ENCODE measurements at regions not wholly inside any gene's neighbourhood (a gene's known extent, or its start where the extent isn't known, plus 50 kb on each side); places are given as distances from the start of the nearest gene placed in this dataset.

DNA sequence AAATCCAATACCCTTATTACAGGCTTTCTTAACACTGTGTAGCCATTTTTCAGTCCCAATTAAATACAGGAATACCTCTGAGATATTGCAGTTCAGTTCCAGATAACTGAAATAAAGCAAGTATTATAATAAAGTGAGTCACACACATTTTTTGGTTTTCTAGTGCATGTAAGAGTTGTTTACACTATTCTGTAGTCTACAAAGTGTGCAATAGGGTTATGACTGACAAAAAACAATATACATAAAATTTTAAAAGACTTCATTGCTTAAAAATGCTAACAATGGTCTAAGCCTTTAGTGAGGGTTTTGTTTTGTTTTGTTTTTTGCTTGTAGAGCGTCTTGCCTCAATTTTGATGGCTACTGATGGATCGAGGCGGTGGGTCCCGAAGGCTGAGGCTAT lies 434.4 kb upstream of the NBEA start:
- H3K79me2 ChIP-seq, result no peaks in the 10 kb centered on the region
- H3K36me3 ChIP-seq (ENCODE audit: control insufficient read depth, insufficient read depth, low read length), result no peaks in the 10 kb centered on the region
- H3K4me1 ChIP-seq, result no peaks in the 10 kb centered on the region
- TF ChIP-seq, protein P1, sequence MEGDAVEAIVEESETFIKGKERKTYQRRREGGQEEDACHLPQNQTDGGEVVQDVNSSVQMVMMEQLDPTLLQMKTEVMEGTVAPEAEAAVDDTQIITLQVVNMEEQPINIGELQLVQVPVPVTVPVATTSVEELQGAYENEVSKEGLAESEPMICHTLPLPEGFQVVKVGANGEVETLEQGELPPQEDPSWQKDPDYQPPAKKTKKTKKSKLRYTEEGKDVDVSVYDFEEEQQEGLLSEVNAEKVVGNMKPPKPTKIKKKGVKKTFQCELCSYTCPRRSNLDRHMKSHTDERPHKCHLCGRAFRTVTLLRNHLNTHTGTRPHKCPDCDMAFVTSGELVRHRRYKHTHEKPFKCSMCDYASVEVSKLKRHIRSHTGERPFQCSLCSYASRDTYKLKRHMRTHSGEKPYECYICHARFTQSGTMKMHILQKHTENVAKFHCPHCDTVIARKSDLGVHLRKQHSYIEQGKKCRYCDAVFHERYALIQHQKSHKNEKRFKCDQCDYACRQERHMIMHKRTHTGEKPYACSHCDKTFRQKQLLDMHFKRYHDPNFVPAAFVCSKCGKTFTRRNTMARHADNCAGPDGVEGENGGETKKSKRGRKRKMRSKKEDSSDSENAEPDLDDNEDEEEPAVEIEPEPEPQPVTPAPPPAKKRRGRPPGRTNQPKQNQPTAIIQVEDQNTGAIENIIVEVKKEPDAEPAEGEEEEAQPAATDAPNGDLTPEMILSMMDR (IDR thresholded peaks at IDR 0.05), result no peak
- H3K4me3 ChIP-seq (ENCODE audit: low read depth, low read length), result no peak overlapping the region
- H2AFZ ChIP-seq, result no peak overlapping the region
- H3K9ac ChIP-seq, result no peak overlapping the region
- H3K9me3 ChIP-seq (ENCODE audit: control insufficient read depth, low read length), result no peaks in the 10 kb centered on the region
- no peak overlapping the region for H3K4me2 ChIP-seq (ENCODE audit: low read length)
- H3K27ac ChIP-seq, result no peak overlapping the region
- H3K27me3 ChIP-seq (ENCODE audit: control insufficient read depth, insufficient read depth, low read length), result no peaks in the 10 kb centered on the region

DNA sequence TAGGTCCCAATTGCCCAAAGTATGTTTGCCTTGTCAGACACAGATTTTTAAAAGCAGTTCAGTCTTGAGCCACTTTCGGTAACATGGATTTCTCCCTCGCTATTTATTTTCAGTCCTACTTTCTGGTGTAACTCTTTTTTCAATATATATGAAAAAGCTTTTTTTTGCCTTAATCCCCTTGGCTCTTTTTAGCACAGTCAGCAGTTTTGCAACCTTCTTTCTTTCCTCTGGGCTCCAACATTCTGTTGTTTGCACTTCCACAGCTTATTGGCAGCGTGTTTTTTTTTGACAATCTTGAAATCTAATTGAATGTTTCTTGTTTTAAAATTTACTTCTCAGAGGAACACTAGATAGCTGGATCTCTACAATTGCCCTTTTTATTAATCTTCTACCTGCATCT lies 429.3 kb upstream of the NBEA start:
- Histone ChIP-seq H3K4me3 (ENCODE audit: low read depth, low read length) (no peak overlapping the region), H3K4me1 (no peaks in the 10 kb centered on the region), H3K27me3 (ENCODE audit: control insufficient read depth, insufficient read depth, low read length) (no peaks in the 10 kb centered on the region), H3K79me2 (no peaks in the 10 kb centered on the region), H3K9me3 (ENCODE audit: control insufficient read depth, low read length) (no peaks in the 10 kb centered on the region), H3K4me2 (ENCODE audit: low read length) (no peak overlapping the region), H3K27ac (no peak overlapping the region), H2AFZ (no peak overlapping the region), H3K36me3 (ENCODE audit: control insufficient read depth, insufficient read depth, low read length) (no peaks in the 10 kb centered on the region), H3K9ac (no peak overlapping the region)
- TF ChIP-seq, protein P1 (IDR thresholded peaks at IDR 0.05), result no peak

DNA sequence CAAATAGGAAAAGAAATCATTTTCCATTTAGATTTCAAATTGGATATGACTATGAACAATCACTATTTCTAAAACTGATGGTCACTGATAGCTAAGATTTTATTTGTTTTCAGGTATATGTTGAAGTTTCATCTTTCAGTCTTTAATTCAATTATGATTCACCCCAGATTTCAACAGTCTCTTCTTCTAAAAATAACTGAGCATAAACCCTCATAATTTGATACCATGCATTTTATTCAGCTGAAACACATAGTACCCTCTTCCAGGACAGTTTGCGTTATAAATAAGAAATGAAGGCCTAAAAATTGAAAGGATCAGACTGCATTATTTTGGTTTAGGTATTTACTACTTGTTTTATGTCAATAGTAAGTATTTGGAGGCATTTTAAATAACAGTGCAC lies 428.5 kb upstream of the NBEA start:
- no peak overlapping the region for H3K4me3 ChIP-seq (ENCODE audit: low read depth, low read length)
- H3K9me3 ChIP-seq (ENCODE audit: control insufficient read depth, low read length), result no peaks in the 10 kb centered on the region
- H3K79me2 ChIP-seq, result no peaks in the 10 kb centered on the region
- no peak overlapping the region for H3K4me2 ChIP-seq (ENCODE audit: low read length)
- H3K4me1 ChIP-seq, result no peaks in the 10 kb centered on the region
- TF ChIP-seq, protein P1 (IDR thresholded peaks at IDR 0.05), result no peak
- no peaks in the 10 kb centered on the region for H3K27me3 ChIP-seq (ENCODE audit: control insufficient read depth, insufficient read depth, low read length)
- no peak overlapping the region for H2AFZ ChIP-seq
- no peak overlapping the region for H3K9ac ChIP-seq
- no peaks in the 10 kb centered on the region for H3K36me3 ChIP-seq (ENCODE audit: control insufficient read depth, insufficient read depth, low read length)
- H3K27ac ChIP-seq, result no peak overlapping the region

DNA sequence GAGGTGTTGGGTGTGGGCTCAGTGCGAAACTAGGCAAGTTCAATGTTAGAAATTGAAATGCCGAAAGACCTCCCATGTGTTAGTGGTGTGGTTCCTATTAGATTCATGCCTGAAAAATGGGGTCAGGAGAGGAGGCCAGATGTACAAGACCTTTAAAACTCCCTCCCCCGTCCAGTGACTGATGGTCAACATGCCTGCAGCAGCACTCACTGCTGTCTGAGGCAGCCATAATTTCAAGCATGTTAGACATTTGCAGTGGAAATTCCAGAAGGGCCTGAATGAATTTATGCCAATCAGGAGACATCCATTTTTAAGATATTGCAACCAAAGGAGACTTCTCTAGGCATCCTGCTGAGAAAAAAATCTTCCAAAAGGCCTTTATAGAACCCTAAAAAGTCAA lies 426.9 kb upstream of the NBEA start:
- H3K36me3 ChIP-seq (ENCODE audit: control insufficient read depth, insufficient read depth, low read length), result no peaks in the 10 kb centered on the region
- no peak overlapping the region for H3K4me2 ChIP-seq (ENCODE audit: low read length)
- no peak overlapping the region for H3K4me3 ChIP-seq (ENCODE audit: low read depth, low read length)
- no peak overlapping the region for H3K9ac ChIP-seq
- TF ChIP-seq, protein P1 (IDR thresholded peaks at IDR 0.05), result no peak
- H3K4me1 ChIP-seq, result no peaks in the 10 kb centered on the region
- no peaks in the 10 kb centered on the region for H3K27me3 ChIP-seq (ENCODE audit: control insufficient read depth, insufficient read depth, low read length)
- H2AFZ ChIP-seq, result no peak overlapping the region
- H3K27ac ChIP-seq, result no peak overlapping the region
- H3K9me3 ChIP-seq (ENCODE audit: control insufficient read depth, low read length), result no peaks in the 10 kb centered on the region
- H3K79me2 ChIP-seq, result no peaks in the 10 kb centered on the region

- H3K27me3 ChIP-seq (ENCODE audit: control insufficient read depth, insufficient read depth, low read length), result no peaks in the 10 kb centered on the region
- H3K79me2 ChIP-seq, result no peaks in the 10 kb centered on the region
- H3K36me3 ChIP-seq (ENCODE audit: control insufficient read depth, insufficient read depth, low read length), result no peaks in the 10 kb centered on the region
- H3K9me3 ChIP-seq (ENCODE audit: control insufficient read depth, low read length), result no peaks in the 10 kb centered on the region
- TF ChIP-seq, protein P1 (IDR thresholded peaks at IDR 0.05), result no peak
- no peak overlapping the region for H3K4me3 ChIP-seq (ENCODE audit: low read depth, low read length)
- no peak overlapping the region for H3K27ac ChIP-seq
- H3K4me1 ChIP-seq, result no peaks in the 10 kb centered on the region
- H3K9ac ChIP-seq, result no peak overlapping the region
- H3K4me2 ChIP-seq (ENCODE audit: low read length), result no peak overlapping the region
- H2AFZ ChIP-seq, result no peak overlapping the region
Measured at GRCh38 chr13:34521171-34521570, 420.9 kb upstream of the NBEA start.
